RPMI7951 (cell line): ENCODE measurements at regions not wholly inside any gene's neighbourhood (a gene's known extent, or its start where the extent isn't known, plus 50 kb on each side); places are given as distances from the start of the nearest gene placed in this dataset.

Source experiments
- DNase-seq: peaks from one replicate; pipeline ENCODE4 v3.0.0-alpha.2; 2012; ENCODE audit warnings: low read depth

GRCh38 chr18:8536231-8536630 lies 73.0 kb upstream of the RAB12 start:
- DNase-seq = peak; percentile 8

GRCh38 chr18:8536922-8537321 lies 72.3 kb upstream of the RAB12 start:
- no peak for DNase-seq

GRCh38 chr18:8537400-8537799 lies 71.8 kb upstream of the RAB12 start:
- no peak for DNase-seq

- DNase-seq = no peak
Observed at GRCh38 chr18:8538935-8539334, 70.3 kb upstream of the RAB12 start.

- DNase-seq = no peak
Observed at GRCh38 chr18:8546677-8547076, 62.6 kb upstream of the RAB12 start.

GRCh38 chr18:8548186-8548585 lies 61.1 kb upstream of the RAB12 start:
- peak; percentile 79 for DNase-seq

- no peak for DNase-seq
Observed at GRCh38 chr18:8549254-8549757, 59.9 kb upstream of the RAB12 start.

GRCh38 chr18:8552151-8552550 lies 57.1 kb upstream of the RAB12 start:
- no peak for DNase-seq

- no peak for DNase-seq
Observed at GRCh38 chr18:8554354-8554753, 54.9 kb upstream of the RAB12 start.

- no peak for DNase-seq
Observed at GRCh38 chr18:8556424-8556823, 52.8 kb upstream of the RAB12 start.
